GM12878 (cell line): ENCODE measurements at regions not wholly inside any gene's neighbourhood (a gene's known extent, or its start where the extent isn't known, plus 50 kb on each side); places are given as distances from the start of the nearest gene placed in this dataset.

Experiments used
- ATAC-seq: fragments of 200-7000 bp; cut with Tn5 transposase; 3 replicates; pipeline ENCODE4 v1.9.1; 2020; ENCODE audit warnings: mild to moderate bottlenecking, moderate library complexity
- BruUV-seq: library from RNA; stranded (reverse); fragments of 400-500 nt; replicated peaks from 2 replicates; lab custom pipeline; 2021; lab: Mats Ljungman, UMichigan
- CTCF ChIA-PET: fragments of 300-600 bp; sonication (Branson Sonifier 250); formaldehyde crosslinking; extraction: SDS; loops from one replicate; lab custom pipeline; 2021; ENCODE audit warnings: inconsistent platforms; lab: Yijun Ruan, JAX
- POLR2A ChIA-PET: fragments of 350-600 bp; formaldehyde crosslinking; extraction: SDS; loops from one replicate; lab custom pipeline; 2021; ENCODE audit warnings: inconsistent platforms; lab: Charles Lee
- RAD21 ChIA-PET: fragments of 300-600 bp; sonication (Branson Sonifier 250); formaldehyde crosslinking; loops from one replicate; lab custom pipeline; 2023; ENCODE audit warnings: antibody characterized with exemption; ENCODE audit not compliant: unreplicated experiment; lab: Charles Lee
- SMC1A ChIA-PET: fragments of 300-600 bp; sonication (Branson Sonifier 250); formaldehyde crosslinking; loops from one replicate; lab custom pipeline; 2023; ENCODE audit not compliant: unreplicated experiment, uncharacterized antibody; lab: Charles Lee
- DNase-seq: peaks from one replicate; pipeline ENCODE4 v3.0.0-alpha.2; 2011; ENCODE audit warnings: low read depth, low spot score
- FAIRE-seq: peaks from 3 replicates; lab custom pipeline; 2011; peaks lifted over from hg19 to GRCh38; lab: Jason Lieb, UNC
- H2AFZ ChIP-seq: 2 replicates; pipeline ENCODE4 v1.6.0; 2011; ENCODE audit warnings: low read depth, low read length, control low read depth; ENCODE audit not compliant: control insufficient read depth
- H3K27ac ChIP-seq: 2 replicates; pipeline ENCODE4 v1.5.1; 2011; ENCODE audit warnings: control low read depth; ENCODE audit not compliant: control insufficient read depth, insufficient read depth
- H3K27me3 ChIP-seq, 2 experiments: replicated peaks in 1 of 2; 2 replicates each; pipeline versions ENCODE4 v1.6.0 to v1.6.1; 2011; ENCODE audit warnings: low read length in 1 of 2; ENCODE audit not compliant: control insufficient read depth in 2 of 2, insufficient read depth in 2 of 2
- H3K36me3 ChIP-seq, 2 experiments: 2 replicates each; pipeline ENCODE4 v1.5.1; 2011; ENCODE audit warnings: low read length in 1 of 2; ENCODE audit not compliant: control insufficient read depth in 2 of 2, insufficient read depth in 2 of 2
- H3K4me1 ChIP-seq: 2 replicates; pipeline ENCODE4 v1.6.1; 2011; ENCODE audit warnings: mild to moderate bottlenecking, low read length, moderate library complexity, mixed read lengths; ENCODE audit not compliant: control insufficient read depth, insufficient read depth
- H3K4me2 ChIP-seq: 2 replicates; pipeline ENCODE4 v1.6.0; 2011; ENCODE audit warnings: control low read depth; ENCODE audit not compliant: control insufficient read depth, insufficient read depth
- H3K4me3 ChIP-seq: fragments of 200-600 bp; sonication (generic); 2 replicates; pipeline ENCODE4 v1.5.1; 2016
- H3K79me2 ChIP-seq: 2 replicates; pipeline ENCODE4 v1.6.0; 2011; ENCODE audit warnings: low read length; ENCODE audit not compliant: control insufficient read depth, insufficient read depth
- H3K9ac ChIP-seq: 2 replicates; pipeline ENCODE4 v1.8.0; 2011; ENCODE audit warnings: low read length, control low read depth, mixed read lengths; ENCODE audit not compliant: control insufficient read depth, insufficient read depth
- H3K9me3 ChIP-seq: replicated peaks from 3 replicates; pipeline ENCODE4 v1.5.1; 2011; ENCODE audit warnings: mild to moderate bottlenecking, low read length; ENCODE audit not compliant: control insufficient read depth, insufficient read depth
- H4K20me1 ChIP-seq: 2 replicates; pipeline ENCODE4 v1.6.0; 2011; ENCODE audit not compliant: control insufficient read depth, insufficient read depth
- BHLHE40 ChIP-seq, 2 experiments: fragments of 450-650 bp in 1 of 2; IDR thresholded peaks; 2 replicates each; pipeline ENCODE4 v1.6.1; 2011 to 2017; ENCODE audit warnings: low read depth in 2 of 2, borderline replicate concordance in 1 of 2, improper control_type of control experiment in 1 of 2, low read length in 1 of 2, mild to moderate bottlenecking in 1 of 2
- NFYA ChIP-seq: IDR thresholded peaks from 2 replicates; pipeline ENCODE4 v1.6.1; 2011; ENCODE audit warnings: low read depth, mild to moderate bottlenecking, low read length, improper control_type of control experiment, borderline replicate concordance
- RAD21 ChIP-seq: IDR thresholded peaks from 2 replicates; pipeline ENCODE4 v1.6.1; 2011; ENCODE audit warnings: mild to moderate bottlenecking, low read depth, low read length, moderate library complexity; ENCODE audit not compliant: insufficient read depth
- SMC3 ChIP-seq: IDR thresholded peaks from 2 replicates; pipeline ENCODE4 v1.6.1; 2011; ENCODE audit warnings: low read length, improper control_type of control experiment, borderline replicate concordance
- SP1 ChIP-seq: IDR thresholded peaks from one replicate; pipeline ENCODE4 v1.6.1; 2011; ENCODE audit warnings: low read depth, low read length
- YY1 ChIP-seq: IDR thresholded peaks from 2 replicates; pipeline ENCODE4 v1.6.1; 2011; ENCODE audit warnings: low read depth, mild to moderate bottlenecking, low read length
- WGBS: methylation state at CpG from one replicate; pipeline ENCODE4 v1.1.6; 2016; ENCODE audit warnings: low lambda C conversion rate; ENCODE audit not compliant: insufficient replicate concordance, insufficient coverage; ENCODE audit errors: missing lambda C conversion rate; 5-methylcytosine and 5-hydroxymethylcytosine counted together
- in situ Hi-C: fragments of 300-500 bp; cut with MboI; formaldehyde crosslinking; loops from 9 replicates; pipeline ENCODE4 v1.14.3; 2018; ENCODE audit warnings: mixed read lengths
- intact Hi-C: fragments of 100-400 bp; cut with micrococcal nuclease; formaldehyde crosslinking; loops from one replicate; pipeline ENCODE4 v1.14.2; 2022; ENCODE audit not compliant: unreplicated experiment
- TF ChIP-seq, protein P1 (sequence below), 3 experiments: IDR thresholded peaks in 2 of 3; conservative IDR thresholded peaks in 1 of 3; 2 replicates each; pipeline ENCODE4 v1.5.1; 2011; ENCODE audit warnings: low read depth in 3 of 3, low read length in 3 of 3, mild to moderate bottlenecking in 3 of 3, control low read depth in 2 of 3, moderate library complexity in 2 of 3, inconsistent platforms in 1 of 3, mixed read lengths in 1 of 3; ENCODE audit not compliant: control insufficient read depth in 2 of 3, insufficient read depth in 1 of 3; ENCODE audit errors: extremely low read depth in 1 of 3

DNA sequence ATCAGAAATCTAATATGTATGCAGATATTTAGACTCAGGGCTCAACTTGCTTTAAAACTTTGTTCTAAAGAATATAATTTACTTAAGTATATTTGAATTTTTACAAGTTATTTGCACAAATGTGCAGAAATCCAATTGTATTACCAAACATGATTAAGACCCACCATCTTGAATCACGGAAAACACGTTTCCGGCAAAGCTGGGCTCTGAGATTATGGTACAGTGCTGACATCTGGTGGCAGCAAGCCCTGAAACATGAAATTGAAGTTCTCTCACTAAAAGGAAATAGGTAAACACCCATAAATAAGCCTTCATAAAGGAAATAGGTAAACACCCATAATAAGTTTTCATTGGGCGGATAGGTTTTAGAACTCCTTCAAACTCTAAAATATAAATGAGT lies 98.3 kb upstream of the MAOA start:
- Histone ChIP-seq H3K9me3 (no peaks in the 10 kb centered on the region), H3K4me2 (no peak overlapping the region), H3K79me2 (no peaks in the 10 kb centered on the region), H3K4me1 (no peaks in the 10 kb centered on the region), H3K36me3 (no peaks in the 10 kb centered on the region), H3K27ac (no peak overlapping the region), H3K9ac (no peak overlapping the region), H4K20me1 (no peaks in the 10 kb centered on the region), H3K4me3 (no peak overlapping the region), H2AFZ (peak overlapping the region; percentile 64), H3K27me3 (no peaks in the 10 kb centered on the region)
- ChIA-PET RAD21 (interaction anchor here (0.9 to 2.7 kb wide), 4 partner anchors 193 to 1760 kb away, joined by 3 to 16 read pairs (median 5); no protein-coding TSS in a partner anchor), CTCF (interaction anchor here (0.6 to 1.8 kb wide), 11 partner anchors 22 to 1776 kb away, joined by 3 to 23 read pairs (median 3); no protein-coding TSS in a partner anchor), SMC1A (interaction anchor here (0.8 to 2.7 kb wide), 5 partner anchors 133 to 1776 kb away, joined by 3 to 11 read pairs (median 5); no protein-coding TSS in a partner anchor), POLR2A (no interaction called here)
- ATAC-seq (peak; percentile 78), FAIRE-seq (peak; percentile 64), DNase-seq (peak; percentile 23)
- no TSS peak for BruUV-seq
- TF ChIP-seq, protein P1, sequence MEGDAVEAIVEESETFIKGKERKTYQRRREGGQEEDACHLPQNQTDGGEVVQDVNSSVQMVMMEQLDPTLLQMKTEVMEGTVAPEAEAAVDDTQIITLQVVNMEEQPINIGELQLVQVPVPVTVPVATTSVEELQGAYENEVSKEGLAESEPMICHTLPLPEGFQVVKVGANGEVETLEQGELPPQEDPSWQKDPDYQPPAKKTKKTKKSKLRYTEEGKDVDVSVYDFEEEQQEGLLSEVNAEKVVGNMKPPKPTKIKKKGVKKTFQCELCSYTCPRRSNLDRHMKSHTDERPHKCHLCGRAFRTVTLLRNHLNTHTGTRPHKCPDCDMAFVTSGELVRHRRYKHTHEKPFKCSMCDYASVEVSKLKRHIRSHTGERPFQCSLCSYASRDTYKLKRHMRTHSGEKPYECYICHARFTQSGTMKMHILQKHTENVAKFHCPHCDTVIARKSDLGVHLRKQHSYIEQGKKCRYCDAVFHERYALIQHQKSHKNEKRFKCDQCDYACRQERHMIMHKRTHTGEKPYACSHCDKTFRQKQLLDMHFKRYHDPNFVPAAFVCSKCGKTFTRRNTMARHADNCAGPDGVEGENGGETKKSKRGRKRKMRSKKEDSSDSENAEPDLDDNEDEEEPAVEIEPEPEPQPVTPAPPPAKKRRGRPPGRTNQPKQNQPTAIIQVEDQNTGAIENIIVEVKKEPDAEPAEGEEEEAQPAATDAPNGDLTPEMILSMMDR (IDR thresholded peaks at IDR 0.05 in 2 of 3, conservative IDR thresholded peaks at IDR 0.05 in 1 of 3; ENCODE audit: control insufficient read depth in 2 of 3, extremely low read depth in 1 of 3, insufficient read depth in 1 of 3, low read depth in 3 of 3, low read length in 3 of 3), result peak; percentile 60 to 83 (median 75); a peak in 5 of 6 replicates
- TF ChIP-seq SMC3, result peak; percentile 87
- no peak for TF ChIP-seq SP1
- peak; percentile 90 for TF ChIP-seq RAD21
- TF ChIP-seq NFYA, result no peak
- TF ChIP-seq YY1, result peak; percentile 90
- 0 out of 4 replicates have a peak, but pooled peaks of 1 of the 2 experiments have one; percentile 5 for TF ChIP-seq BHLHE40 (IDR thresholded peaks at IDR 0.05; ENCODE audit: borderline replicate concordance in 1 of 2, low read depth in 2 of 2, low read length in 1 of 2)
- 18% methylated on average over 4 of the region's 4 CpGs for WGBS
- in situ Hi-C loops, result loop anchor here (10.0 kb wide), 1 partner anchor 213 kb away; no protein-coding TSS in a partner anchor
- intact Hi-C loops, result loop anchor here (2.0 to 5.0 kb wide), 3 partner anchors 209 to 1779 kb away; no protein-coding TSS in a partner anchor
